HFF-Myc (cell line): ENCODE measurements at regions not wholly inside any gene's neighbourhood (a gene's known extent, or its start where the extent isn't known, plus 50 kb on each side); places are given as distances from the start of the nearest gene placed in this dataset.

Experiments used
- DNase-seq: peaks from one replicate; pipeline ENCODE4 v3.0.0-alpha.2; 2011; ENCODE audit warnings: low read depth; ENCODE audit errors: extremely low read depth
- H3K4me3 ChIP-seq: replicated peaks from 2 replicates; pipeline ENCODE4 v1.5.1; 2011; ENCODE audit warnings: low read depth, mild to moderate bottlenecking, control low read depth, low read length
- TF ChIP-seq, protein P1 (sequence below): IDR thresholded peaks from 2 replicates; pipeline ENCODE4 v1.5.1; 2012; ENCODE audit warnings: mild to moderate bottlenecking, low read depth, low read length, control low read depth; ENCODE audit errors: missing control alignments

DNA sequence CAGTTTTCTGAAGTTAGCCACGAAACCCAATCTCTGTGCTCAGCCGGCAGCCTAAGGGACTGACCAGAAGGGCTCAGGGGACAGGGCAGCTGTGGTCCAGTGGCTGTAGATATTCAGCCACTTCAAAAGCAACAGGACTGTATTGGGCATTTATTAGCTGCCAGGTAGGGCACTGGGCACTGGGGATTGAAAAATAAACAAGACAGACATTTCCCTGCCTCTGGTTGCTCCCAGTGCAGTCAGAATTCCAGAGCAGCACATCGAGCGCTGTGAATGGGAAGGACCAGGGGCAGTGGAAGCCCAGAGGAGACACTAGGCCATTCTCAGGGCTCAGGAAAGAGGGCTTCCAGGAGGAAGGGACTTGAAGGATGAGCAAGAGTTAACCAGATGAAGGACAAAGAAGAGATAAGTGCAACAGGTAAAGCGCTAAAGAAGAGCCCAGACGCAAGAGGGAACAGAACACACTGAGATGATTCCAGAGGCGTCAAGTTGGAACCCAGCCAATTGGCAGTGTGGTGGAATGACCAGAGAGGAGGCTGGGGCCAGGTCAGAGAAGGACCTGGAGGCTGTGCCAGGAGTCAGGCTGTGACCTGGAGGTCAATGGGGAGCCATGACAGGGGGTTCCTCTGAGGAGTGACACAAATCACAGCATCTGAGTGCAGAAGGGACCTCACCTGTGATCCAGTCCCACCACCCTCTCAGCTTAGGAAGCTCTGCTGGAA, 122.5 kb upstream of the ZNF618 start:
- no peak for DNase-seq
- TF ChIP-seq, protein P1, sequence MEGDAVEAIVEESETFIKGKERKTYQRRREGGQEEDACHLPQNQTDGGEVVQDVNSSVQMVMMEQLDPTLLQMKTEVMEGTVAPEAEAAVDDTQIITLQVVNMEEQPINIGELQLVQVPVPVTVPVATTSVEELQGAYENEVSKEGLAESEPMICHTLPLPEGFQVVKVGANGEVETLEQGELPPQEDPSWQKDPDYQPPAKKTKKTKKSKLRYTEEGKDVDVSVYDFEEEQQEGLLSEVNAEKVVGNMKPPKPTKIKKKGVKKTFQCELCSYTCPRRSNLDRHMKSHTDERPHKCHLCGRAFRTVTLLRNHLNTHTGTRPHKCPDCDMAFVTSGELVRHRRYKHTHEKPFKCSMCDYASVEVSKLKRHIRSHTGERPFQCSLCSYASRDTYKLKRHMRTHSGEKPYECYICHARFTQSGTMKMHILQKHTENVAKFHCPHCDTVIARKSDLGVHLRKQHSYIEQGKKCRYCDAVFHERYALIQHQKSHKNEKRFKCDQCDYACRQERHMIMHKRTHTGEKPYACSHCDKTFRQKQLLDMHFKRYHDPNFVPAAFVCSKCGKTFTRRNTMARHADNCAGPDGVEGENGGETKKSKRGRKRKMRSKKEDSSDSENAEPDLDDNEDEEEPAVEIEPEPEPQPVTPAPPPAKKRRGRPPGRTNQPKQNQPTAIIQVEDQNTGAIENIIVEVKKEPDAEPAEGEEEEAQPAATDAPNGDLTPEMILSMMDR: no peak
- H3K4me3 ChIP-seq: no peak overlapping the region

DNA sequence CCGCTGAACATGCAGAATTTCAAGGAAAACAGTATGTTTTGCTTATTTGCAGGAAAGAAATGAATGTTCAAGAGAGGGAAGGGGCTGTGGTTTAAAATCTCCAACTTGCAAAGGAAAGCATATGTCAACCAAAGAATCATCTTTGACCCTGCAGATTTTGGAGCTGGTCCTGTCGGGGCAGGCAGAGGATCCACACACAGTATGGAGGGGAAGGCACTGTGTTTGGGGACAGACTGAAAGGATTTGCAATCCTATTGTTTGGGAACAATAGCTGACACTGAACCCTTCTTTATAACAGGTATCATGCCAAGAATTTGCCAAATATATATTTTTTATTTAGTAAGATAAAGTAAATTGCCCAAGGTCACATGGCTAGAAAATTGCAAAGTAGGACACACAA, 121.4 kb upstream of the ZNF618 start:
- TF ChIP-seq, protein P1: no peak
- DNase-seq: no peak
- no peak overlapping the region for H3K4me3 ChIP-seq

DNA sequence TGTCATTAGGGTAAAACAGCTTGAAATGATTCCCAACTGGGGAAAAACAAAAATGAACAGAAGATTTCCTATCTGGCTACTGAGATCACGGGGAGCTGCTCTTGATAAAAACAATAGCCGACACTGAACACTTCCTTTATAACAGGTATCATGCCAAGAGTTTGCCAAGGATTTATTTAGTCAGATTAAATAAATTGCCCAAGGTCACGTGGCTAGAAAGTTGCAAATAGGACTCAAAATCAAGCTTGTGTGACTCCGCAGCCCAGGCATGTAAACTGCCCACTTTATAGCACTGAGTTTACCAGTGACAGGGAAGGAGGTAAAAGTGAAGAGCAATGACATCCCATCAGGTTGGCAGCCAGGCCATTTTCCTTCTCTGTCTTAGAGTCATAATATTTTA, 120.7 kb upstream of the ZNF618 start:
- TF ChIP-seq, protein P1: no peak
- H3K4me3 ChIP-seq: no peak overlapping the region
- DNase-seq: no peak

DNA sequence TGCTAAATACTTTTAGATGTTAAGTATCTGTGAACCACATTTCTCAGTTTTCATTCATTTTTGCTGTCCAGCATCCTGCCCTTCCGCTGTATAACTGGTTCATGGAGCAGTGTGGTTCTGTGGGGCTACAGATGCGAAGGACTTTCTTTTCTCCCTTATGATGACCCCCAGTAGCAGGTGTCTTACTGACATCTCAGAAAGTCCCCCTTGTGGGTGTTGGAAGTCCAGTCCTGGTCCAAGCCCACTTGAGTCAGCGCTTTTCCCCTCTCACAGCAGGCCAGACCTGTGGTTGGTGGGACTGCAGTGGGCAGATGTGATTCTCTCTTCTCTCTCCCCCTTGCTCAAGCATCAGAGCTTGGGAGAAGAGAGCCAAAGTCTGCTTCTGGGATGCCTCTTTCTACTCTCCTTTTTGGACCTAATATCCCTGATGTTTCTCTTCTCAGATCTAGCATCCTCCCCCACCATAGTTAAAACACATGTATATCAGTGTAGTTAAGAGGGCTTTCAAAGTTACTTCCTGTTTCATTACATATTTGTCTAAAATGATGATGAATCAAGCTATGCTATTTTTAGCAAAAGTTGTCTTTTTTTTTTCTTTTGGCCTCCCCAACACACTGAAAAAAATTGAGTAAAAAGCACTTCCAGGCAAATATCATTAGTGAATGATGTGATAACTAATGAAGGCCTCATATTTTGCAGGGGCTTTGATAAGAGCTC, 119.5 kb upstream of the ZNF618 start:
- TF ChIP-seq, protein P1: no peak
- no peak for DNase-seq
- no peak overlapping the region for H3K4me3 ChIP-seq

DNA sequence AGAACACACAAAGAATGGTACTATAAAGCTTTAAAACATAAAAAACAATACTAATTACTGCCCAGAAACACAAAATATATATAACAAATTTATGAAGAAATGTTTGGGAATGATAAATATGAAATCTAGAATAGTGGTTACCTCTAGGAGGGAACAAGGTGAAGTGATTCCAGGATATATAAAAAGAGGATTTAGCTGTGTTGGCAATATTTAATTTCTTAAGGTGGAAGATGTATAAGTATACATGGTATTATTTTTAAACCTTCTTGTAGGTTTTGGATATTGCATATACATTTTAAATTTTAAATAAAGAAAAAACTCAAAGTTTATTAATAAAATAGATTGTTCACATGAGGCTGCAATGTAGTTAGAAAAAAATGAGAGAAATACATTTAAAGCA, 112.7 kb upstream of the ZNF618 start:
- H3K4me3 ChIP-seq: no peak overlapping the region
- TF ChIP-seq, protein P1: no peak
- DNase-seq: no peak

DNA sequence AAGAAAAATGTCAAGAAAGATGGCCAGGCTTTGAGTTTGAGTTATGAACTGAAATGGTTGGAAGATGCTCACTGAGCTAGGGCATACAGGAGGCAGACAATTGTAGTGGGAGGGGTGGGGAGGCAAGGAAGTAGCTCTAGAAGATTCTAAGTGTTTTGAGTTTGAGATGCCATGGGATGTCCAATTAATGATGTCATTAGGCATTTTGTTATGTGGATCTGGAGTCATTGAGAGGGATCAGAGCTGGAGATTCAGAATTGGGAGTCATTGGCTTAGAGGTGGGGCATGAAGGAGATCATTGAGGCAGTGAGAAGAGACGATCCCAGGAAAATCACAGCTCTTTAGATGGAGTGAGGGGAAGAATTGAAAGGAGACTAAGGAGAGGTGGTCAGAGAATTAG, 111.5 kb upstream of the ZNF618 start:
- no peak overlapping the region for H3K4me3 ChIP-seq
- TF ChIP-seq, protein P1: no peak
- DNase-seq: no peak
